HG02798 (cell line): ENCODE measurements at regions not wholly inside any gene's neighbourhood (a gene's known extent, or its start where the extent isn't known, plus 50 kb on each side); places are given as distances from the start of the nearest gene placed in this dataset.

Source experiments
- ATAC-seq: cut with Tn5 transposase; IDR thresholded peaks from one replicate; pipeline ENCODE4 v1.9.1; 2021; ENCODE audit warnings: mild to moderate bottlenecking; ENCODE audit not compliant: unreplicated experiment, poor library complexity

GRCh38 chr2:128775217-128775913 lies 456.7 kb upstream of the HS6ST1 start:
- no peak for ATAC-seq

GRCh38 chr2:128775914-128776285 lies 457.2 kb upstream of the HS6ST1 start:
- ATAC-seq: no peak

GRCh38 chr2:128776461-128777195 lies 458.0 kb upstream of the HS6ST1 start:
- ATAC-seq: no peak

GRCh38 chr2:128777196-128778035 lies 458.7 kb upstream of the HS6ST1 start:
- no peak for ATAC-seq

GRCh38 chr2:128778843-128779242 lies 460.2 kb upstream of the HS6ST1 start:
- ATAC-seq: no peak

GRCh38 chr2:128779301-128780095 lies 460.8 kb upstream of the HS6ST1 start:
- no peak for ATAC-seq

- ATAC-seq: no peak
Measured at GRCh38 chr2:128780434-128781080, 461.9 kb upstream of the HS6ST1 start.

- ATAC-seq: no peak
Measured at GRCh38 chr2:128781166-128781565, 462.5 kb upstream of the HS6ST1 start.

GRCh38 chr2:128781585-128782385 lies 463.1 kb upstream of the HS6ST1 start:
- no peak for ATAC-seq

- no peak for ATAC-seq
Measured at GRCh38 chr2:128782411-128783192, 463.9 kb upstream of the HS6ST1 start.

- ATAC-seq: no peak
Measured at GRCh38 chr2:128783193-128783671, 464.6 kb upstream of the HS6ST1 start.

GRCh38 chr2:128783896-128784295 lies 465.2 kb upstream of the HS6ST1 start:
- ATAC-seq: no peak

GRCh38 chr2:128784626-128785306 lies 466.1 kb upstream of the HS6ST1 start:
- no peak for ATAC-seq

GRCh38 chr2:128786316-128786715 lies 467.6 kb upstream of the HS6ST1 start:
- ATAC-seq: no peak

- no peak for ATAC-seq
Measured at GRCh38 chr2:128786741-128787478, 468.2 kb upstream of the HS6ST1 start.

- no peak for ATAC-seq
Measured at GRCh38 chr2:128787616-128788015, 468.9 kb upstream of the HS6ST1 start.
